HG03442 (cell line): ENCODE measurements at regions not wholly inside any gene's neighbourhood (a gene's known extent, or its start where the extent isn't known, plus 50 kb on each side); places are given as distances from the start of the nearest gene placed in this dataset.

Experiments
- ATAC-seq: cut with Tn5 transposase; IDR thresholded peaks from one replicate; pipeline ENCODE4 v1.9.1; 2021; ENCODE audit warnings: mild to moderate bottlenecking, moderate library complexity; ENCODE audit not compliant: unreplicated experiment

- no peak for ATAC-seq
Measured at GRCh38 chr17:79524213-79525187, 86.4 kb downstream of the RBFOX3 start.

GRCh38 chr17:79522414-79522813 is 88.4 kb downstream of the RBFOX3 start:
- no peak for ATAC-seq

GRCh38 chr17:79521225-79521624 is 89.6 kb downstream of the RBFOX3 start:
- ATAC-seq: no peak

GRCh38 chr17:79520167-79521165 is 90.4 kb downstream of the RBFOX3 start:
- no peak for ATAC-seq

GRCh38 chr17:79519601-79520000 is 91.2 kb downstream of the RBFOX3 start:
- ATAC-seq: no peak

- no peak for ATAC-seq
Measured at GRCh38 chr17:79518585-79519523, 92.0 kb downstream of the RBFOX3 start.

GRCh38 chr17:79517827-79518584 is 92.8 kb downstream of the RBFOX3 start:
- ATAC-seq: no peak

- ATAC-seq: no peak
Measured at GRCh38 chr17:79515646-79516571, 94.9 kb downstream of the RBFOX3 start.

GRCh38 chr17:79515110-79515509 is 95.7 kb downstream of the RBFOX3 start:
- no peak for ATAC-seq

GRCh38 chr17:79513820-79514535 is 96.9 kb downstream of the RBFOX3 start:
- no peak for ATAC-seq

GRCh38 chr17:79513206-79513605 is 97.6 kb downstream of the RBFOX3 start:
- no peak for ATAC-seq

GRCh38 chr17:79511471-79511870 is 99.4 kb downstream of the RBFOX3 start:
- ATAC-seq: no peak

GRCh38 chr17:79510071-79510470 is 100.8 kb downstream of the RBFOX3 start:
- ATAC-seq: no peak

- no peak for ATAC-seq
Measured at GRCh38 chr17:79509490-79509889, 101.4 kb downstream of the RBFOX3 start.

- ATAC-seq: no peak
Measured at GRCh38 chr17:79509008-79509407, 101.8 kb downstream of the RBFOX3 start.

- ATAC-seq: no peak
Measured at GRCh38 chr17:79508291-79508716, 102.5 kb downstream of the RBFOX3 start.

GRCh38 chr17:79506955-79507354 is 103.9 kb downstream of the RBFOX3 start:
- no peak for ATAC-seq
